Activated naive CD8-positive, alpha-beta T cell treated with anti-CD3 and anti-CD28 coated beads, Interleukin-2, amount 10 ng/mL, durations not matched to agents 7 days and 5 days (primary cell): ENCODE measurements at regions not wholly inside any gene's neighbourhood (a gene's known extent, or its start where the extent isn't known, plus 50 kb on each side); places are given as distances from the start of the nearest gene placed in this dataset.

Experiments
- ATAC-seq: fragments of 150-1000 bp; cut with Tn5 transposase; one replicate; pipeline ENCODE4 v1.10.0; 2021; ENCODE audit warnings: low read depth, moderate library complexity
- POLR2A ChIA-PET: fragments of 350-600 bp; sonication (Branson Sonifier 250); formaldehyde crosslinking; loops from one replicate; lab custom pipeline; 2021; ENCODE audit warnings: antibody characterized with exemption; lab: Charles Lee
- DNase-seq: peaks from one replicate; pipeline ENCODE4 v3.0.0; 2021
- H3K27ac Mint-ChIP-seq: one replicate; pipeline ENCODE4 v1.8.0; 2022; ENCODE audit warnings: mild to moderate bottlenecking, mixed read lengths
- H3K27me3 Mint-ChIP-seq: one replicate; pipeline ENCODE4 v1.8.0; 2022; ENCODE audit warnings: mild to moderate bottlenecking, moderate library complexity, mixed read lengths
- H3K36me3 Mint-ChIP-seq: one replicate; pipeline ENCODE4 v1.8.0; 2021; ENCODE audit warnings: mild to moderate bottlenecking, mixed read lengths
- H3K4me1 Mint-ChIP-seq: one replicate; pipeline ENCODE4 v1.8.0; 2021; ENCODE audit warnings: mixed read lengths
- H3K4me3 Mint-ChIP-seq: one replicate; pipeline ENCODE4 v1.8.0; 2022; ENCODE audit warnings: mild to moderate bottlenecking, moderate library complexity, mixed read lengths
- H3K9me3 Mint-ChIP-seq: one replicate; pipeline ENCODE4 v1.8.0; 2021; ENCODE audit warnings: mixed read lengths

DNA sequence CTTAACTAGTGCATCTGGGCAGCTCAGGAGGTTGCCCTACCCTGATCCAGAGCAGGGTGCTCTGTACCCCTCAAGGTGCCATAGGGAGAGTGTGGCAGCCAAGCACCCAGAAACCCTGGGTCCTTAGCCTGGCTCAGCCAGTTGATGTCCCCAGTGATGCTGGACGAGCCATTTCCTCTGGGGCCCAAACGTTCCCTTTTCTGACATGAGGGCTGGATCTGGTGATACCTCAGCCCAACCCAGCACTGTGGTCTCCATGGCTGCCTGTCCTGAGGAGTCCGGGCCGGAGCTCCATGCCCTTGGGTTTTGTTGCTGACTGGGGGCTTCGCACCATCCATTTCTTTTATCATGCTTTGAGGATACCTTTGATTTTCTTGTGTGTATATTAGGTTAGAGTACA is 87.9 kb upstream of the IKZF1 start:
- Mint-ChIP-seq H3K36me3 (peaks cover 19% of the 10 kb centered on the region), H3K9me3 (peaks cover 11% of the 10 kb centered on the region), H3K27ac (no peak overlapping the region), H3K27me3 (no peaks in the 10 kb centered on the region), H3K4me3 (no peak overlapping the region), H3K4me1 (peaks cover 67% of the 10 kb centered on the region)
- ATAC-seq: no peak
- no peak for DNase-seq
- POLR2A ChIA-PET: interaction anchor here (1.0 to 1.7 kb wide), 2 partner anchors 11 to 51 kb away, joined by 3 to 4 read pairs; no protein-coding TSS in a partner anchor

DNA sequence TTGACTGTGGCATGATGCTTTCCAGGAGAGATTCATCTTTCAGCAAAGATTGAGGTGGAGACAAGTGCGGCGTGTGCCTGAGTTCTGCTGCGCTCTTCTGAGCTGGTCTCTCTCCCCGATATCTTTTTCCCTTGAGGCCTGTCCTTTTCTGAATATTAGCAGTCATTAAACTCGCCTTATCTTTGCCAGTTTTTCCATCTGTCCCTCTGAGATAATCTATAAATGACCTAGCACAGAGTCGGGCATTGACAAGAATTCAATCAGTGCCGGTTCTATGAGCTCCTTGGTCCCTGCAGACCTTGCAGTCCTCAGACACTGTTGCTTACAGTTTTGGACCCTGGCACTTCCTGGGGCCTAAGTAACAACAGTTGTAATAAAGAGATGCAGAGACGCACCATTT is 89.7 kb upstream of the IKZF1 start:
- H3K27ac Mint-ChIP-seq: peak overlapping the region; percentile 63
- peaks cover 6% of the 10 kb centered on the region for H3K36me3 Mint-ChIP-seq
- H3K9me3 Mint-ChIP-seq: no peaks in the 10 kb centered on the region
- no peaks in the 10 kb centered on the region for H3K27me3 Mint-ChIP-seq
- peaks cover 76% of the 10 kb centered on the region for H3K4me1 Mint-ChIP-seq
- ATAC-seq (no peak), DNase-seq (no peak)
- H3K4me3 Mint-ChIP-seq: no peak overlapping the region
- POLR2A ChIA-PET: interaction anchor here (1.2 to 2.7 kb wide), 3 partner anchors 10 to 85 kb away, joined by 6 to 18 read pairs (median 8); no protein-coding TSS in a partner anchor

DNA sequence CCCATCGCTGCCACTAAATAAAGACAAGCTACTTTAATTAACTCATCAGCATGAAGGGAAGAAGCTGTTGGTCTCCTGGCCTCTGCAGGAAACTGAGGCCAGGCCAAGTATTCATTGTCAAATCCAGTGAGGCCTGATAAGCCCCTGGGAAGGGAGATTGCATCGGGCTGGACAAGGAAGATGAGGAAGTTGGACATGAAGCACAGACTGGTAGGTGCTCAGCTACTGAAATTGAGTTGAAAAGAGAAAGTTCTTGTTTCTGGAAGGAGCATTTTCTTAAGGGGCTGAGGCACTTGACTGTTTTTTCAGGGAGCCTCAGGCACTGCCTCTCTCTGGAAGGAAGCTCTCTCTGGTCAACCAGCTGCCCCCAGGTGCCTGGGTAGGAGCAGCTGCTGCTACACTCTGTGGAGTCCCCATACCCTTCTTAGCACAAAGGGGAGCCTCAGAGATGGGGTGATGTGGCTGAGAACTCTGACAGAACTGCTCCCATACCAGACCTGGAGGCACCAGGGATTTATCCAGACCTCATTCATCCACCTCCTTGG is 90.3 kb upstream of the IKZF1 start:
- Mint-ChIP-seq H3K27me3 (no peaks in the 10 kb centered on the region), H3K27ac (peak overlapping the region; percentile 86), H3K9me3 (no peaks in the 10 kb centered on the region), H3K4me1 (peaks cover 78% of the 10 kb centered on the region), H3K4me3 (peak overlapping the region; percentile 56), H3K36me3 (peaks cover under 1% of the 10 kb centered on the region)
- POLR2A ChIA-PET: interaction anchor here (1.1 to 2.7 kb wide), 7 partner anchors 9 to 103 kb away, joined by 3 to 18 read pairs (median 4); partner anchors contain the start of gene IKZF1
- DNase-seq (no peak), ATAC-seq (no peak)

GRCh38 chr7:50213622-50214017 is 90.9 kb upstream of the IKZF1 start:
- POLR2A ChIA-PET: interaction anchor here (0.6 to 2.7 kb wide), 8 partner anchors 9 to 104 kb away, joined by 3 to 18 read pairs (median 4); partner anchors contain the start of gene IKZF1
- peak overlapping the region; percentile 86 for H3K27ac Mint-ChIP-seq
- H3K4me3 Mint-ChIP-seq: peak overlapping the region; percentile 56
- ATAC-seq: no peak
- no peak for DNase-seq
- peaks cover 2% of the 10 kb centered on the region for H3K36me3 Mint-ChIP-seq
- no peaks in the 10 kb centered on the region for H3K9me3 Mint-ChIP-seq
- peaks cover 82% of the 10 kb centered on the region for H3K4me1 Mint-ChIP-seq
- no peaks in the 10 kb centered on the region for H3K27me3 Mint-ChIP-seq

GRCh38 chr7:50212666-50213621 is 91.6 kb upstream of the IKZF1 start:
- Mint-ChIP-seq H3K9me3 (no peaks in the 10 kb centered on the region), H3K27me3 (no peaks in the 10 kb centered on the region), H3K36me3 (peaks cover 2% of the 10 kb centered on the region), H3K4me3 (peak overlapping the region; percentile 56), H3K4me1 (peaks cover 88% of the 10 kb centered on the region), H3K27ac (peak overlapping the region; percentile 86)
- ATAC-seq (peak; percentile 77), DNase-seq (no peak)
- POLR2A ChIA-PET: interaction anchor here (0.6 to 2.7 kb wide), 8 partner anchors 10 to 104 kb away, joined by 3 to 18 read pairs (median 4); partner anchors contain the start of gene IKZF1

GRCh38 chr7:50212016-50212325 is 92.5 kb upstream of the IKZF1 start:
- DNase-seq (no peak), ATAC-seq (no peak)
- Mint-ChIP-seq H3K27me3 (no peaks in the 10 kb centered on the region), H3K9me3 (no peaks in the 10 kb centered on the region), H3K4me1 (peaks cover 88% of the 10 kb centered on the region), H3K4me3 (no peak overlapping the region), H3K36me3 (peaks cover 2% of the 10 kb centered on the region), H3K27ac (peak overlapping the region; percentile 86)
- POLR2A ChIA-PET: interaction anchor here (0.6 to 2.7 kb wide), 3 partner anchors 55 to 119 kb away, joined by 3 to 18 read pairs (median 7); no protein-coding TSS in a partner anchor

- POLR2A ChIA-PET: interaction anchor here (0.6 to 1.4 kb wide), 10 partner anchors 16 to 199 kb away, joined by 3 to 7 read pairs (median 3); no protein-coding TSS in a partner anchor
- no peak for DNase-seq
- H3K36me3 Mint-ChIP-seq: peaks cover 2% of the 10 kb centered on the region
- H3K27ac Mint-ChIP-seq: peak overlapping the region; percentile 86
- H3K4me1 Mint-ChIP-seq: peaks cover 89% of the 10 kb centered on the region
- no peak for ATAC-seq
- H3K4me3 Mint-ChIP-seq: peak overlapping the region; percentile 45
- no peaks in the 10 kb centered on the region for H3K27me3 Mint-ChIP-seq
- no peaks in the 10 kb centered on the region for H3K9me3 Mint-ChIP-seq
Observed at GRCh38 chr7:50211130-50212015, 93.1 kb upstream of the IKZF1 start.

DNA sequence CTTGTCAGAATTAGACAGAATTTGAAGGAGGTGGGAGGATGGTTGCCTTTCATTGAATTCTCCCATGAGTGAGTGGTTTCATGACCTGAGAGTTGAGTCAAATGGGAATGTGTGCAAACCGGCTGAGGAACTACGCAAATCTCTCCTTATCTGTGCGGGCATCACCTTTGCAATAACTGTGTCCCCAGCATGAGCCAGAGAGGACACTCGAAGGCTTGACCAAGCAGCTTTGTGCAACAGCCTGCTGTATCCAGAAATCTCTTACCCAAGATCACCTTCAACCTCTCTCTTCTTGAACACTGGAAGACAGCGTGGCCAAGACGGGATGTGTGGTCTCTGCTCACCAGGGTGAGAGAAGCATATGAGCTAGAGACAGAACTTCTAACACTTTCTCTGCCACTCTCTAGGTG is 93.8 kb upstream of the IKZF1 start:
- H3K4me1 Mint-ChIP-seq: peaks cover 89% of the 10 kb centered on the region
- DNase-seq (no peak), ATAC-seq (no peak)
- peaks cover 2% of the 10 kb centered on the region for H3K36me3 Mint-ChIP-seq
- H3K27ac Mint-ChIP-seq: peak overlapping the region; percentile 86
- H3K27me3 Mint-ChIP-seq: no peaks in the 10 kb centered on the region
- no peaks in the 10 kb centered on the region for H3K9me3 Mint-ChIP-seq
- POLR2A ChIA-PET: interaction anchor here (0.6 to 1.4 kb wide), 8 partner anchors 17 to 200 kb away, joined by 3 to 4 read pairs (median 3); no protein-coding TSS in a partner anchor
- H3K4me3 Mint-ChIP-seq: peak overlapping the region; percentile 45

DNA sequence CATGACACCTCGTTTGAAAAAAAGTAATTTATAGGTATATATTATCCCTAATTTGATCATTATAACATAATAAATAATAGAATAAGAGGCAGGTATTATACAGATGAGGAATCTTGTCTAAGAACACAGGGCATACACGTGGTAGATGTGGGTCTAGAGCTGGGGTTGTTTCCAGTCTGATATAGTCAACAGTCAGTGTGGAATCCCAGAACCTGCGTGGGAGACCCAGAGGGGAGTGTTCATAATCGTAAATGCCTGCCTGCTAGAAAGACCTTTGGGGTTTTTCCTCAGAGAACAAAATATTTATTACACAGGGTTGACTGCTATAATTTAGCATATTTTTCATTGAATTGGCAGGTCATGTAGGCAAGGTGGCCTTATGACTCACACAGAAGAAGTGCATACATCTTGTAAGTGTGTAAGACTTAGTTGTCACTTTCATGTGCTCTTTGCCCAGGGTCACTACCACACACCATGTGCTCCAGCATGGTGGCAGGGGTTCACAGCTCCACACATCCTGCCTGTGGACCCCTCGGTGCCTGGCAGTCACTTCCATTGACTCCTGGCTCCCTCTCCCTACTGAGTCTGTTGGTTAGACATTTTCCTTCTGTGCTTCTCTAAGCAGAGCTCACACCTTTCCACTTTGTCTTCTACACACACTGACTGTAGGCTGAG is 94.9 kb upstream of the IKZF1 start:
- DNase-seq (no peak), ATAC-seq (no peak)
- Mint-ChIP-seq H3K9me3 (no peaks in the 10 kb centered on the region), H3K27me3 (no peaks in the 10 kb centered on the region), H3K36me3 (peaks cover 2% of the 10 kb centered on the region), H3K4me1 (peaks cover 90% of the 10 kb centered on the region), H3K27ac (peak overlapping the region; percentile 86), H3K4me3 (peak overlapping the region; percentile 31)
- POLR2A ChIA-PET: interaction anchor here (0.8 to 6.4 kb wide), 5 partner anchors 56 to 107 kb away, joined by 3 to 128 read pairs (median 3); partner anchors contain the start of gene IKZF1

DNA sequence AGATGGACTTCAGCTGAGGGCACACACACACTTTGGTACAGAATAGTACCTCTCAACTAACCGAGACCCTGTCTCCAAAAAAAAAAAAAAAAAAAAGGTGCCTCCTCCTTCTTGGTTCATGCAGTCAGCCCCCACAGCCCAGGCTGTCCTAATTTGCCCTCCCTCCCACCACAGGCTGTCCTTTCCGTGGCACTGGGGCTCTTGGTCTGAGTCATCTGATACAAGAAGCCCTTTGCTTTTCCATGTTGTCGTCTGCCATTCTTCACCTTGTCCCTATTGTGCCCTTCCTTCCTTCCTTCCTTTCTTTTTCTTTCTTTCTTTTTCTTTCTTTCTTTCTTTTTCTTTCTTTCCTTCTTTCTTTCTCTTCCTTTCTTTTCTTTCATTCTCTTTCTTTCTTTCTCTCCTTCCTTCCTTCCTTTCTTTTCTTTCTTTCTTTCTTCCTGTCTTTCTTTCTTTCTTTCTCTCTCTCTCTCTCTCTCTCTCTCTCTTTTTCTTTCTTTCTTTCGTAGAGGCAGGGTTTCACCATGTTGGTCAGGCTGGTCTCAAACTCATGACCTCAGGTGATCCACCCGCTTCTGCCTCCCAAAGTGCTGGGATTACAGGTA is 96.0 kb upstream of the IKZF1 start:
- POLR2A ChIA-PET: interaction anchor here (0.6 to 6.4 kb wide), 7 partner anchors 58 to 149 kb away, joined by 3 to 128 read pairs (median 23); partner anchors contain the start of gene IKZF1
- Mint-ChIP-seq H3K27ac (peak overlapping the region; percentile 96), H3K36me3 (peaks cover 2% of the 10 kb centered on the region), H3K9me3 (no peaks in the 10 kb centered on the region), H3K4me1 (peaks cover 93% of the 10 kb centered on the region), H3K27me3 (no peaks in the 10 kb centered on the region), H3K4me3 (peak overlapping the region; percentile 81)
- DNase-seq (no peak), ATAC-seq (no peak)

- no peak for ATAC-seq
- H3K4me3 Mint-ChIP-seq: peak overlapping the region; percentile 81
- peak overlapping the region; percentile 96 for H3K27ac Mint-ChIP-seq
- POLR2A ChIA-PET: interaction anchor here (0.9 to 6.4 kb wide), 13 partner anchors 13 to 210 kb away, joined by 3 to 128 read pairs (median 7); partner anchors contain the start of gene IKZF1
- DNase-seq: no peak
- H3K27me3 Mint-ChIP-seq: no peaks in the 10 kb centered on the region
- H3K9me3 Mint-ChIP-seq: no peaks in the 10 kb centered on the region
- H3K36me3 Mint-ChIP-seq: peaks cover 2% of the 10 kb centered on the region
- peaks cover 90% of the 10 kb centered on the region for H3K4me1 Mint-ChIP-seq
Observed at GRCh38 chr7:50207686-50208255, 96.7 kb upstream of the IKZF1 start.
